ENCODE measurements at regions not wholly inside any gene's neighbourhood (a gene's known extent, or its start where the extent isn't known, plus 50 kb on each side); places are given as distances from the start of the nearest gene placed in this dataset.

DNA sequence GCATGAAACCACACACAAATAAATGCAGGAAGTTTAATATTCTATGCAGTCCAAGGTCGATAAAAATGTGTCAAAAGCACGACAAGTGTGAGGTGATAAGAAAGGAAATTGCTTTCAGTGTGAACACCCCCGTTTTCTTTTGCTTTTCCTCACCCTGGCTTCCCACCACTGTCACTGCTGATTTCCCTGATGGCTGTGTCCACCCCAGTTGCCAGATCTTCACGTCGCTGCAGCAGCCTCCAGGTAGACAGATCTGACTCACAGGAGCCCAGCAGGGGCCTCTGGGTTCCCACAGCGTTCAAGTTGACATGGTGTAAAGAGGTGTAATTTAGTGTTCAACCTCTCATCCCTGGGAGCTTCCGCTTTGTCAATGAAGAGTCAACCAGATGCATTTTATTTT is 128.0 kb upstream of the TACR1 start:
- no peak for DNase-seq (ENCODE audit: low spot score)
- Histone ChIP-seq H3K27ac (no peak overlapping the region), H3K4me3 (no peak overlapping the region)
- TF ChIP-seq, protein P1, sequence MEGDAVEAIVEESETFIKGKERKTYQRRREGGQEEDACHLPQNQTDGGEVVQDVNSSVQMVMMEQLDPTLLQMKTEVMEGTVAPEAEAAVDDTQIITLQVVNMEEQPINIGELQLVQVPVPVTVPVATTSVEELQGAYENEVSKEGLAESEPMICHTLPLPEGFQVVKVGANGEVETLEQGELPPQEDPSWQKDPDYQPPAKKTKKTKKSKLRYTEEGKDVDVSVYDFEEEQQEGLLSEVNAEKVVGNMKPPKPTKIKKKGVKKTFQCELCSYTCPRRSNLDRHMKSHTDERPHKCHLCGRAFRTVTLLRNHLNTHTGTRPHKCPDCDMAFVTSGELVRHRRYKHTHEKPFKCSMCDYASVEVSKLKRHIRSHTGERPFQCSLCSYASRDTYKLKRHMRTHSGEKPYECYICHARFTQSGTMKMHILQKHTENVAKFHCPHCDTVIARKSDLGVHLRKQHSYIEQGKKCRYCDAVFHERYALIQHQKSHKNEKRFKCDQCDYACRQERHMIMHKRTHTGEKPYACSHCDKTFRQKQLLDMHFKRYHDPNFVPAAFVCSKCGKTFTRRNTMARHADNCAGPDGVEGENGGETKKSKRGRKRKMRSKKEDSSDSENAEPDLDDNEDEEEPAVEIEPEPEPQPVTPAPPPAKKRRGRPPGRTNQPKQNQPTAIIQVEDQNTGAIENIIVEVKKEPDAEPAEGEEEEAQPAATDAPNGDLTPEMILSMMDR (IDR thresholded peaks at IDR 0.05): no peak

DNA sequence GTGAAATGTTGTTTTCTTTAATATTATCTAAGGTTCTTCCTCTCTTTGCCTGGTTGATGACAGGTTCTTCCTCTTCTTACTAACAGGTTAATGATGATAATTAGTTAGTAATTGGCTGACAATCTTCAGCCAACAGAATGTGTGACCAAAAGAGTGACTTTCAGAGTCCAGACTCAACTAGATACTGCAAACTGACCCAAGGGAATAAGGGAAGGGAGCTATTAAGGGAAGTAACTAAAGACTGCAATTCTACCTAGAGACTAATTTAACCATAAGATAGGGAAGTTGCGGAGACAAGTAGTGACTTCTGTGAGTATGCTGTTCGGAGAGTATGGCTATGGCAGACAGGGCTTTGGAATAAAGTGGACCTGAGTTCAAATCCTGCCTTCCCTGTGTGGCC is 127.3 kb upstream of the TACR1 start:
- DNase-seq (ENCODE audit: low spot score): no peak
- H3K27ac ChIP-seq: no peak overlapping the region
- TF ChIP-seq, protein P1 (IDR thresholded peaks at IDR 0.05): no peak
- H3K4me3 ChIP-seq: no peak overlapping the region

DNA sequence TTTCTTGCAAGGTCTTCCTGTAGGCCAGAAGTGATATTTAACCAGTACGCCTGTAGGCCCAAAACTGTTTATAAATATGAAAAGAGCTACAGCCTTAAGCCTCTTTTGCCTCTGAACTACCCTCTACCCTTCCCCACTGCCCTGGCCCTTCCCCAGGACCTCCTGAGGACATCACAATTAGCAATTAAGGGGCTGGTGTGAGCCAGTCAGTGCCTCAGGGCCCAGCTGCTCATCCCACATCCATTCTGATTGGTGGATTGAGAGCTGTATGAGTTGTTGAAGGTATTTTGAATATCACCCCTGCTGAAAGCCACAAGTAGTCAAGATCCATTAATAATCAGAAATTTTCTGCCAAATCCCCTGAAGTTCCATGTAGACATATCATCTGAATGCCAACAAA is 126.3 kb upstream of the TACR1 start:
- H3K4me3 ChIP-seq: no peak overlapping the region
- no peak for DNase-seq (ENCODE audit: low spot score)
- no peak overlapping the region for H3K27ac ChIP-seq
- TF ChIP-seq, protein P1 (IDR thresholded peaks at IDR 0.05): no peak

DNA sequence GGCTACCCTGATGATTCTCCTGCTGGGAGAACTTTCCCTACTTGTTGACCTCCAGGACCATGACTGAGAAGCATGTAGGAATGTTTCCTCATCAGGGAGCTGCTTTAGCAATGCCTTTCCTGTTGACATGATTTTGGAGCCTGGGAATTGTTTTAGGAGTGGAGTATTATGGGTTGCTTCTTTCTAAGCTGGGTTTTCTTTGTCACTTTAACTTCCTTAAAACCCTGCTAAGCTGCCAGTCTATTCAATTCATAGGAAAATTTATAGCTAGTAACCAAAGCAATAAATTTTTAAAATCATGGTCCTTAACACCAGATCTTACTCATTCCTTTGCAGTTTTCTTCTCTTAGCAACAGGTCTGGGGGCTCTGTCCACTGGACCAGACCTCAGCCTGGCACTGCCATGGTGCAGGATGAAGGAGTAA is 125.6 kb upstream of the TACR1 start:
- Histone ChIP-seq H3K4me3 (no peak overlapping the region), H3K27ac (no peak overlapping the region)
- TF ChIP-seq, protein P1 (IDR thresholded peaks at IDR 0.05): no peak
- DNase-seq (ENCODE audit: low spot score): no peak

DNA sequence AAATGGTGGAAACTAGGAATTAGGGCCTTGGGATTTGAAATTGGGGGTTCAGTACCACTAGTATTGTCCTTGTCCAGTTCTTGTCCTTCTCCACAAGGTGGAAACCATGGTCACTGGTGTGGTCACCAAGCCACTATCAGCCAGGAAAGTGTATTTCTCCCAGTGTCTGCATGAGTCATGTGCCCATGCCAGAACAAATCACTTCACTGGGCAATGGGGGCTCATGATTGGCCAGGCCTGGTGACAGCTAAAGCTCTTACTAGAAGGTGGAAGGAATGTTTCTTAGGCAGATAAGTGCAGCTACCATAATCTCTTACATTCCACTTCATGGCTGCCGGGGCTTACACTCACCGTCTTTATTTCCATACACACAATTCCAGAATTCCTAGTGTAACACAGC is 124.8 kb upstream of the TACR1 start:
- Histone ChIP-seq H3K4me3 (no peak overlapping the region), H3K27ac (no peak overlapping the region)
- DNase-seq (ENCODE audit: low spot score): no peak
- TF ChIP-seq, protein P1 (IDR thresholded peaks at IDR 0.05): no peak

DNA sequence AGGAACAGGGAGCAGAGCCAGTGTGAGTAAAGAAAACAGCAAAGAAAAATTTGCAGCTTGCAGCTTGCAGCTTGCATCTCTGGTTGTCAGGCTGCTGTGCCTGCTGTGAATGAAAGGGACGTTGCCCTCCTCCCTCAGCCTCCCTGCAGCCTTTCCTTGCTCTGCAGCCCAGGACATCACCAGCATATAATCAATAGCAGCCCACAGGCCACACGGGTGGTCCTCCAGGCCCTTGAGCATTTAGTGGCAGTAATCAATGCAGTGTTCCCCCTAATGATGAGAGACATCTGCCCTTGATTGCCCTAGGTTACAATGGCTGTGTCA is 122.2 kb upstream of the TACR1 start:
- TF ChIP-seq, protein P1 (IDR thresholded peaks at IDR 0.05): no peak
- no peak overlapping the region for H3K27ac ChIP-seq
- no peak for DNase-seq (ENCODE audit: low spot score)
- H3K4me3 ChIP-seq: no peak overlapping the region

DNA sequence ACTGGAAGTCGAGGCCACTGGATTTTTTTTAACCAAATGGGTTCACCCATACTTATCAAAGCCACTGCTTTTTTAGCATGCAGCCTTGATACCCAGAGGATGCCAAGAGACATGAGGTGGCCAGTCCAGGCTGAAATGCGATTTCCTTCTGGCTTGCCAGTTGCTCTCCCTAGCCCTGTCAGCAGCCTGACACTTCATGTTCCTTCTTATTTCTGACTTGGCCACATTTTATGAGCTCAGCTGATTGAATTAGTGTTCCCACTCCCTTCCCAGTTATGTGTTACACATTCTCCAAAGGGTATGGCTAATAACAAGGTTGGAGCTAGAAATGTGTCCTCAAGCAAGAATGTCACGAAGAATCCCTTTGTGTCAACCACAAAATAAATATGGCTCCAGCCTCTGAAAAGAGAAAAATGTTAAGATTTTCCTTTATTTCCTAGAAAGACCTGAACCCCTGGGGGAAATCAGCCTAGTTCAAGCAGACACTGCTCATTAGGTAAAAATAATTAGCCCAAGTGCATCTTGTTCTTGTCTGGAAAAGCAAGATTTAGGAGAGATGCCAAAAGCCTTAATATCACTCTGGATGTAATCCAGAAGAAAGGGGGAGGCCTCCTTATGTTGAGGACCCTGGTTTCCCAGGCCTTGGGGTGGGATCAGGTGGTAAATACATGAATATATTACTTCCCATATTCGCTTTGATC is 121.7 kb upstream of the TACR1 start:
- TF ChIP-seq, protein P1 (IDR thresholded peaks at IDR 0.05): no peak
- no peak overlapping the region for H3K27ac ChIP-seq
- H3K4me3 ChIP-seq: no peak overlapping the region
- DNase-seq (ENCODE audit: low spot score): no peak
